OCI-LY1 (cell line): ENCODE measurements at regions not wholly inside any gene's neighbourhood (a gene's known extent, or its start where the extent isn't known, plus 50 kb on each side); places are given as distances from the start of the nearest gene placed in this dataset.

Source experiments
- CTCF ChIP-seq: fragments of 200-600 bp; sonication (generic), shearing (Covaris generic); IDR thresholded peaks from 2 replicates; pipeline ENCODE4 v1.5.1; 2017; ENCODE audit warnings: mild to moderate bottlenecking, antibody characterized with exemption, low read length, moderate library complexity, mixed read lengths
- EZH2 ChIP-seq: fragments of 200-600 bp; sonication (generic), shearing (Covaris generic); IDR thresholded peaks from 2 replicates; pipeline ENCODE4 v1.8.0; 2017; ENCODE audit warnings: borderline replicate concordance, mixed run types, mild to moderate bottlenecking, antibody characterized with exemption, low read length, moderate library complexity, mixed read lengths

- TF ChIP-seq CTCF (no peak), EZH2 (no peak)
Measured at GRCh38 chr10:55852900-55853299, 508.2 kb downstream of the ZWINT start.
